IMR-90 (cell line): ENCODE measurements at regions not wholly inside any gene's neighbourhood (a gene's known extent, or its start where the extent isn't known, plus 50 kb on each side); places are given as distances from the start of the nearest gene placed in this dataset.
A peak's percentile ranks its signal among the peaks of the same experiment; 100 is the strongest.

Source experiments
- ATAC-seq: fragments of 200-7000 bp; cut with Tn5 transposase; 2 replicates; pipeline ENCODE4 v1.9.1; 2020; ENCODE audit warnings: low read depth, mild to moderate bottlenecking, moderate library complexity
- BruUV-seq: library from RNA; stranded (reverse); fragments of 400-500 nt; replicated peaks from 2 replicates; lab custom pipeline; 2021; lab: Mats Ljungman, UMichigan
- CTCF ChIA-PET: fragments of 300-600 bp; formaldehyde crosslinking; extraction: SDS; loops from one replicate; lab custom pipeline; 2021; ENCODE audit warnings: antibody characterized with exemption; lab: Yijun Ruan, JAX
- POLR2A ChIA-PET: fragments of 300-600 bp; sonication (Branson Sonifier 250); formaldehyde crosslinking; loops from one replicate; lab custom pipeline; 2022; ENCODE audit warnings: antibody characterized with exemption; ENCODE audit not compliant: unreplicated experiment; lab: Charles Lee
- DNase-seq: peaks from one replicate; pipeline ENCODE4 v3.0.0; 2013
- H2AFZ ChIP-seq: replicated peaks from 2 replicates; pipeline ENCODE3; 2013; ENCODE audit warnings: low read length, mild to moderate bottlenecking; ENCODE audit not compliant: poor library complexity
- H2AK5ac ChIP-seq: 2 replicates; pipeline ENCODE4 v1.6.1; 2013; ENCODE audit warnings: low read depth, low read length, inconsistent platforms
- H2AK9ac ChIP-seq: replicated peaks from 2 replicates; pipeline ENCODE3; 2013; ENCODE audit warnings: mild to moderate bottlenecking, low read depth, low read length, moderate library complexity; ENCODE audit not compliant: poor library complexity
- H2BK120ac ChIP-seq: 2 replicates; pipeline ENCODE4 v1.6.1; 2013; ENCODE audit warnings: low read depth, low read length, inconsistent platforms
- H2BK15ac ChIP-seq: 3 replicates; pipeline ENCODE4 v1.6.1; 2013; ENCODE audit warnings: low read depth, low read length, inconsistent platforms
- H2BK20ac ChIP-seq: 2 replicates; pipeline ENCODE4 v1.6.1; 2013; ENCODE audit warnings: low read depth, mild to moderate bottlenecking, inconsistent platforms, low read length, moderate library complexity
- H2BK5ac ChIP-seq: 2 replicates; pipeline ENCODE4 v1.6.1; 2013; ENCODE audit warnings: mild to moderate bottlenecking, low read depth, low read length, inconsistent platforms; ENCODE audit not compliant: poor library complexity, severe bottlenecking
- H3K14ac ChIP-seq: replicated peaks from 2 replicates; pipeline ENCODE4 v1.6.1; 2013; ENCODE audit warnings: low read depth, low read length, inconsistent platforms
- H3K18ac ChIP-seq: 2 replicates; pipeline ENCODE4 v1.6.1; 2013; ENCODE audit warnings: low read depth, low read length, control low read depth
- H3K23ac ChIP-seq: 2 replicates; pipeline ENCODE4 v1.6.1; 2013; ENCODE audit warnings: low read depth, low read length, inconsistent platforms
- H3K27ac ChIP-seq: 2 replicates; pipeline ENCODE4 v1.5.1; 2013; ENCODE audit warnings: mild to moderate bottlenecking, control low read depth, low read length; ENCODE audit not compliant: insufficient read depth
- H3K27me3 ChIP-seq: 2 replicates; pipeline ENCODE4 v1.6.1; 2013; ENCODE audit warnings: low read length; ENCODE audit not compliant: control insufficient read depth, insufficient read depth
- H3K36me3 ChIP-seq: 2 replicates; pipeline ENCODE4 v1.6.1; 2013; ENCODE audit warnings: low read length, mixed read lengths; ENCODE audit not compliant: control insufficient read depth, insufficient read depth
- H3K4ac ChIP-seq: 2 replicates; pipeline ENCODE4 v1.6.1; 2013; ENCODE audit warnings: low read depth, low read length, inconsistent platforms
- H3K4me1 ChIP-seq: 2 replicates; pipeline ENCODE4 v1.6.1; 2013; ENCODE audit warnings: low read length, mixed read lengths; ENCODE audit not compliant: control insufficient read depth, insufficient read depth
- H3K4me2 ChIP-seq: 2 replicates; pipeline ENCODE4 v1.6.1; 2013; ENCODE audit warnings: low read depth, mild to moderate bottlenecking, control low read depth, low read length, moderate library complexity
- H3K4me3 ChIP-seq: 2 replicates; pipeline ENCODE4 v1.5.1; 2013; ENCODE audit warnings: low read depth, mild to moderate bottlenecking, control low read depth, low read length, moderate library complexity; ENCODE audit not compliant: insufficient read depth
- H3K56ac ChIP-seq: 2 replicates; pipeline ENCODE4 v1.6.1; 2013; ENCODE audit warnings: low read length, inconsistent platforms; ENCODE audit not compliant: insufficient read depth; ENCODE audit errors: extremely low read depth
- H3K79me1 ChIP-seq, 2 experiments: 2 replicates each; pipeline ENCODE4 v1.6.1; 2013; ENCODE audit warnings: low read length in 2 of 2, inconsistent platforms in 1 of 2, low read depth in 1 of 2
- H3K9ac ChIP-seq: 2 replicates; pipeline ENCODE4 v1.6.1; 2013; ENCODE audit warnings: low read depth, low read length, control low read depth
- H3K9me1 ChIP-seq: 2 replicates; pipeline ENCODE4 v1.6.1; 2013; ENCODE audit warnings: low read length, inconsistent platforms; ENCODE audit not compliant: insufficient read depth
- H3K9me3 ChIP-seq: 2 replicates; pipeline ENCODE4 v1.6.1; 2013; ENCODE audit warnings: low read length; ENCODE audit not compliant: control insufficient read depth, insufficient read depth
- H4K20me1 ChIP-seq: 2 replicates; pipeline ENCODE4 v1.6.1; 2013; ENCODE audit warnings: low read length, inconsistent platforms; ENCODE audit not compliant: insufficient read depth
- H4K5ac ChIP-seq: 2 replicates; pipeline ENCODE4 v1.6.1; 2013; ENCODE audit warnings: mild to moderate bottlenecking, low read depth, low read length, control low read depth
- H4K8ac ChIP-seq, 2 experiments: 2 replicates each; pipeline ENCODE4 v1.6.1; 2013; ENCODE audit warnings: low read depth in 2 of 2, low read length in 2 of 2, control low read depth in 1 of 2, inconsistent platforms in 1 of 2
- H4K91ac ChIP-seq: 2 replicates; pipeline ENCODE4 v1.6.1; 2013; ENCODE audit warnings: low read depth, low read length, inconsistent platforms; ENCODE audit not compliant: insufficient read depth
- BHLHE40 ChIP-seq: fragments of 150-350 bp; IDR thresholded peaks from 2 replicates; pipeline ENCODE4 v1.6.1; 2016; ENCODE audit warnings: mild to moderate bottlenecking, low read depth, low read length
- CTCF ChIP-seq: conservative IDR thresholded peaks from 2 replicates; pipeline ENCODE4 v1.5.1; 2012; ENCODE audit warnings: mild to moderate bottlenecking, low read depth, low read length, improper control_type of control experiment
- MAFK ChIP-seq: IDR thresholded peaks from 2 replicates; pipeline ENCODE4 v1.6.1; 2012; ENCODE audit warnings: low read depth, low read length, improper control_type of control experiment
- MAZ ChIP-seq: IDR thresholded peaks from 2 replicates; pipeline ENCODE4 v1.6.1; 2012; ENCODE audit warnings: low read depth, mild to moderate bottlenecking, low read length, improper control_type of control experiment, moderate library complexity, borderline replicate concordance
- MXI1 ChIP-seq: IDR thresholded peaks from 2 replicates; pipeline ENCODE4 v1.6.1; 2012; ENCODE audit warnings: low read depth, mild to moderate bottlenecking, low read length, moderate library complexity, borderline replicate concordance
- POLR2A ChIP-seq: IDR thresholded peaks from 2 replicates; pipeline ENCODE4 v1.6.1; 2012; ENCODE audit warnings: mild to moderate bottlenecking, low read depth, low read length
- RCOR1 ChIP-seq: IDR thresholded peaks from 2 replicates; pipeline ENCODE4 v1.6.1; 2012; ENCODE audit warnings: mild to moderate bottlenecking, low read length, improper control_type of control experiment; ENCODE audit not compliant: insufficient replicate concordance
- RFX5 ChIP-seq: IDR thresholded peaks from 2 replicates; pipeline ENCODE4 v1.8.0; 2012; ENCODE audit warnings: low read depth, mild to moderate bottlenecking, low read length, moderate library complexity
- dilution Hi-C: fragments of 300-500 bp; cut with HindIII; formaldehyde crosslinking; loops from one replicate; pipeline ENCODE4 v1.14.3; 2018; ENCODE audit warnings: low sequenced_read_pairs; ENCODE audit not compliant: unreplicated experiment
- in situ Hi-C: fragments of 300-500 bp; cut with MboI; formaldehyde crosslinking; loops from 3 replicates; pipeline ENCODE4 v1.14.3; 2019; ENCODE audit warnings: low sequenced_read_pairs, inconsistent platforms, mixed read lengths
- intact Hi-C: fragments of 100-400 bp; cut with micrococcal nuclease; formaldehyde crosslinking; loops from 2 replicates; pipeline ENCODE4 v1.10.0; 2022

GRCh38 chr18:7321831-7322230 lies 90.9 kb downstream of the LRRC30 start:
- Histone ChIP-seq H4K5ac (no peak overlapping the region), H2BK5ac (peak overlapping the region; percentile 67), H3K9me3 (peaks cover 2% of the 10 kb centered on the region), H3K4ac (no peak overlapping the region), H2BK120ac (no peak overlapping the region), H3K36me3 (no peaks in the 10 kb centered on the region), H2BK20ac (no peak overlapping the region), H3K18ac (no peak overlapping the region), H3K27me3 (no peaks in the 10 kb centered on the region; the same call in 1 of the 2 replicates), H2BK15ac (no peak overlapping the region), H3K27ac (no peak overlapping the region), H4K20me1 (no peaks in the 10 kb centered on the region), H3K79me1 (no peaks in the 10 kb centered on the region), H2AFZ (no peak overlapping the region), H3K9ac (no peak overlapping the region), H2AK9ac (no peak overlapping the region), H3K9me1 (no peaks in the 10 kb centered on the region), H3K4me1 (no peaks in the 10 kb centered on the region), H3K4me2 (no peak overlapping the region), H2AK5ac (no peak overlapping the region), H4K8ac (no peak overlapping the region), H3K14ac (no peak overlapping the region), H4K91ac (no peak overlapping the region), H3K56ac (no peak overlapping the region), H3K4me3 (no peak overlapping the region), H3K23ac (no peak overlapping the region)
- dilution Hi-C loops (no loop called here), intact Hi-C loops (no loop called here), in situ Hi-C loops (no loop called here)
- DNase-seq: no peak
- no TSS peak for BruUV-seq
- TF ChIP-seq RCOR1: no peak
- no peak for TF ChIP-seq MAZ
- TF ChIP-seq MAFK: no peak
- TF ChIP-seq POLR2A: no peak
- no peak for TF ChIP-seq CTCF
- no peak for TF ChIP-seq RFX5
- no peak for TF ChIP-seq MXI1
- no peak for TF ChIP-seq BHLHE40
- ChIA-PET POLR2A (no interaction called here), CTCF (no interaction called here)
- no peak for ATAC-seq
